A549 (cell line): ENCODE measurements at regions not wholly inside any gene's neighbourhood (a gene's known extent, or its start where the extent isn't known, plus 50 kb on each side); places are given as distances from the start of the nearest gene placed in this dataset.

ENCODE experiments used
- ATAC-seq, 2 experiments: fragments of 200-7000 bp in 1 of 2; fragments of >200 bp in 1 of 2; cut with Nextera tagmentation in 1 of 2; cut with Tn5 transposase in 1 of 2; 3 replicates each; pipeline versions ENCODE4 v1.8.0 to v1.9.1; 2018 to 2020; ENCODE audit warnings: mild to moderate bottlenecking in 1 of 2, moderate library complexity in 1 of 2
- CTCF ChIA-PET: fragments of 300-600 bp; sonication (Branson Sonifier 250); formaldehyde crosslinking; extraction: SDS; loops from one replicate; lab custom pipeline; 2021; ENCODE audit warnings: antibody characterized with exemption, inconsistent platforms; lab: Yijun Ruan, JAX
- POLR2A ChIA-PET: fragments of 350-600 bp; formaldehyde crosslinking; extraction: SDS; loops from one replicate; lab custom pipeline; 2021; ENCODE audit warnings: antibody characterized with exemption, inconsistent platforms; lab: Yijun Ruan, JAX
- DNase-seq, 2 experiments: peaks; one replicate each; pipeline versions ENCODE4 v3.0.0 to v3.0.0-alpha.2; 2011 to 2016; ENCODE audit warnings: low read depth in 1 of 2, low spot score in 1 of 2
- FAIRE-seq: peaks from 2 replicates; lab custom pipeline; 2011; peaks lifted over from hg19 to GRCh38; lab: Jason Lieb, UNC
- H3K27ac ChIP-seq, 2 experiments: fragments of >200 bp; sonication (Bioruptor Twin); formaldehyde crosslinking; 3 replicates each; pipeline ENCODE4 v1.5.1; 2016 to 2017
- H3K4me1 ChIP-seq: fragments of >200 bp; sonication (Bioruptor Twin); formaldehyde crosslinking; 3 replicates; pipeline ENCODE4 v1.6.1; 2016
- H3K4me2 ChIP-seq: fragments of >200 bp; sonication (Bioruptor Twin); formaldehyde crosslinking; 3 replicates; pipeline ENCODE4 v1.6.1; 2016
- H3K4me3 ChIP-seq: fragments of >200 bp; sonication (Bioruptor Twin); formaldehyde crosslinking; 3 replicates; pipeline ENCODE4 v1.5.1; 2016
- H3K9me3 ChIP-seq: fragments of >200 bp; sonication (Bioruptor Twin); formaldehyde crosslinking; 3 replicates; pipeline ENCODE4 v1.6.1; 2016
- CEBPB ChIP-seq, 2 experiments: fragments of >200 bp in 1 of 2; sonication (Bioruptor Twin) in 1 of 2; formaldehyde crosslinking in 1 of 2; IDR thresholded peaks; 2 replicates each; pipeline ENCODE4 v1.6.1; 2012 to 2016
- CHD2 ChIP-seq: fragments of 150-350 bp; IDR thresholded peaks from 2 replicates; pipeline ENCODE4 v1.6.1; 2014; ENCODE audit warnings: low read length; ENCODE audit not compliant: partially characterized antibody
- CHD4 ChIP-seq: fragments of 200-600 bp; sonication (generic); IDR thresholded peaks from 2 replicates; pipeline ENCODE4 v1.6.1; 2016; ENCODE audit warnings: antibody characterized with exemption, mild to moderate bottlenecking, borderline replicate concordance
- EHMT2 ChIP-seq: fragments of 200-600 bp; sonication (generic); IDR thresholded peaks from 2 replicates; pipeline ENCODE4 v1.6.1; 2016; ENCODE audit warnings: antibody characterized with exemption, low read depth, mild to moderate bottlenecking, moderate library complexity
- EP300 ChIP-seq, 2 experiments: fragments of >200 bp; sonication (Bioruptor Twin); formaldehyde crosslinking; IDR thresholded peaks; 2 replicates in 1 of 2; 3 replicates in 1 of 2; pipeline ENCODE4 v1.6.1; 2016 to 2017
- ESRRA ChIP-seq: fragments of 150-350 bp; IDR thresholded peaks from 2 replicates; pipeline ENCODE4 v1.6.1; 2014; ENCODE audit warnings: mild to moderate bottlenecking, low read length, borderline replicate concordance
- GATA3 ChIP-seq: IDR thresholded peaks from 2 replicates; pipeline ENCODE4 v1.6.1; 2012; ENCODE audit warnings: borderline replicate concordance
- HMGXB4 ChIP-seq: fragments of 250-450 bp; sonication (Bioruptor Pico); IDR thresholded peaks from 2 replicates; pipeline ENCODE4 v1.5.0; 2021; ENCODE audit warnings: mild to moderate bottlenecking, moderate library complexity, borderline replicate concordance
- HOXA7 ChIP-seq: fragments of 250-450 bp; sonication (Bioruptor Pico); IDR thresholded peaks from 2 replicates; pipeline ENCODE4 v1.5.0; 2020; ENCODE audit warnings: mild to moderate bottlenecking, moderate library complexity
- HOXB5 ChIP-seq: fragments of 250-450 bp; sonication (Bioruptor Pico); IDR thresholded peaks from 2 replicates; pipeline ENCODE4 v1.5.0; 2020; ENCODE audit warnings: mild to moderate bottlenecking, moderate library complexity
- KDM5A ChIP-seq: fragments of 200-600 bp; sonication (generic); IDR thresholded peaks from 2 replicates; pipeline ENCODE4 v1.6.1; 2016; ENCODE audit warnings: antibody characterized with exemption, mild to moderate bottlenecking
- MAFK ChIP-seq: fragments of 450-650 bp; IDR thresholded peaks from 2 replicates; pipeline ENCODE4 v1.6.1; 2014; ENCODE audit not compliant: partially characterized antibody
- MYC ChIP-seq: IDR thresholded peaks from 2 replicates; pipeline ENCODE4 v1.6.1; 2012; ENCODE audit warnings: mild to moderate bottlenecking, inconsistent platforms, low read length, improper control_type of control experiment, borderline replicate concordance
- NR3C1 ChIP-seq: fragments of >200 bp; sonication (Bioruptor Twin); formaldehyde crosslinking; IDR thresholded peaks from 3 replicates; pipeline ENCODE4 v1.6.1; 2017
- PBX3 ChIP-seq: IDR thresholded peaks from 2 replicates; pipeline ENCODE4 v1.6.1; 2012
- RAD21 ChIP-seq, 2 experiments: fragments of >200 bp in 1 of 2; sonication (Bioruptor Twin) in 1 of 2; formaldehyde crosslinking in 1 of 2; IDR thresholded peaks in 1 of 2; conservative IDR thresholded peaks in 1 of 2; 2 replicates in 1 of 2; 3 replicates in 1 of 2; pipeline ENCODE4 v1.6.1; 2012 to 2018; ENCODE audit warnings: inconsistent platforms in 1 of 2
- RCOR1 ChIP-seq: fragments of 150-350 bp; IDR thresholded peaks from 2 replicates; pipeline ENCODE4 v1.6.1; 2014; ENCODE audit warnings: antibody characterized with exemption, low read length, low read depth
- RFX5 ChIP-seq: fragments of 450-650 bp; IDR thresholded peaks from 2 replicates; pipeline ENCODE4 v1.7.1; 2014; ENCODE audit warnings: antibody characterized with exemption, mild to moderate bottlenecking, moderate library complexity
- RNF2 ChIP-seq: fragments of 200-600 bp; sonication (generic); IDR thresholded peaks from 2 replicates; pipeline ENCODE4 v1.6.1; 2016; ENCODE audit warnings: low read depth, mild to moderate bottlenecking, antibody characterized with exemption, moderate library complexity, borderline replicate concordance
- SREBF2 ChIP-seq: fragments of 450-650 bp; IDR thresholded peaks from 2 replicates; pipeline ENCODE4 v1.6.1; 2014; ENCODE audit warnings: mild to moderate bottlenecking, moderate library complexity
- TP53 ChIP-seq: fragments of 250-450 bp; sonication (Bioruptor Pico); IDR thresholded peaks from 2 replicates; pipeline ENCODE4 v1.5.0; 2021; ENCODE audit warnings: mild to moderate bottlenecking, moderate library complexity
- ZNF302 ChIP-seq: fragments of 250-450 bp; sonication (Bioruptor Pico); IDR thresholded peaks from 2 replicates; pipeline ENCODE4 v1.9.0; 2021; ENCODE audit warnings: inconsistent platforms, mild to moderate bottlenecking, moderate library complexity
- WGBS: methylation state at CpG from one replicate; pipeline ENCODE4 v1.1.6; 2017; ENCODE audit errors: missing lambda C conversion rate; 5-methylcytosine and 5-hydroxymethylcytosine counted together
- TF ChIP-seq, protein P1 (sequence below): fragments of >200 bp; sonication (Bioruptor Twin); formaldehyde crosslinking; IDR thresholded peaks from 3 replicates; pipeline ENCODE4 v1.5.1; 2016
- TF ChIP-seq, protein P2 (sequence below): fragments of 150-350 bp; IDR thresholded peaks from 2 replicates; pipeline ENCODE4 v1.6.1; 2014; ENCODE audit warnings: low read depth, mild to moderate bottlenecking, low read length

GRCh38 chr12:20183563-20183962 lies 184.8 kb upstream of the PDE3A start:
- Histone ChIP-seq H3K4me3 (no peak overlapping the region), H3K27ac (no peak overlapping the region), H3K9me3 (no peaks in the 10 kb centered on the region), H3K4me2 (no peak overlapping the region), H3K4me1 (no peaks in the 10 kb centered on the region)
- POLR2A ChIA-PET, result no interaction called here
- peak in 1 of 2 experiments; percentile 16 for DNase-seq
- no peak for ATAC-seq
- TF ChIP-seq HOXA7 (CRISPR knock-in tag) (no peak), RAD21 (conservative IDR thresholded peaks at IDR 0.05 in 1 of 2, IDR thresholded peaks at IDR 0.05 in 1 of 2) (no peak), NR3C1 (no peak), RCOR1 (no peak), KDM5A (no peak), ZNF302 (no peak), SREBF2 (no peak), EHMT2 (no peak), CEBPB (IDR thresholded peaks at IDR 0.05) (no peak), HMGXB4 (CRISPR knock-in tag) (no peak), EP300 (IDR thresholded peaks at IDR 0.05) (no peak), PBX3 (no peak), GATA3 (no peak), ESRRA (no peak), HOXB5 (no peak)
- no peak for FAIRE-seq
- 33% methylated on average over 1 of the region's 1 CpG for WGBS
- CTCF ChIA-PET, result no interaction called here

- FAIRE-seq, result no peak
- no peaks in the 10 kb centered on the region for H3K4me1 ChIP-seq
- ChIA-PET CTCF (no interaction called here), POLR2A (no interaction called here)
- H3K4me3 ChIP-seq, result no peak overlapping the region
- no peak for TF ChIP-seq MYC
- TF ChIP-seq RFX5, result no peak
- TF ChIP-seq CHD4, result no peak
- no peak for TF ChIP-seq MAFK
- no peak for TF ChIP-seq RNF2
- TF ChIP-seq HOXB5, result no peak
- TF ChIP-seq RAD21 (conservative IDR thresholded peaks at IDR 0.05 in 1 of 2, IDR thresholded peaks at IDR 0.05 in 1 of 2), result no peak
- TF ChIP-seq CEBPB (IDR thresholded peaks at IDR 0.05), result no peak
- TF ChIP-seq CHD2, result no peak
- no peak for TF ChIP-seq TP53 (CRISPR knock-in tag)
- TF ChIP-seq NR3C1, result no peak
- TF ChIP-seq, protein P1, sequence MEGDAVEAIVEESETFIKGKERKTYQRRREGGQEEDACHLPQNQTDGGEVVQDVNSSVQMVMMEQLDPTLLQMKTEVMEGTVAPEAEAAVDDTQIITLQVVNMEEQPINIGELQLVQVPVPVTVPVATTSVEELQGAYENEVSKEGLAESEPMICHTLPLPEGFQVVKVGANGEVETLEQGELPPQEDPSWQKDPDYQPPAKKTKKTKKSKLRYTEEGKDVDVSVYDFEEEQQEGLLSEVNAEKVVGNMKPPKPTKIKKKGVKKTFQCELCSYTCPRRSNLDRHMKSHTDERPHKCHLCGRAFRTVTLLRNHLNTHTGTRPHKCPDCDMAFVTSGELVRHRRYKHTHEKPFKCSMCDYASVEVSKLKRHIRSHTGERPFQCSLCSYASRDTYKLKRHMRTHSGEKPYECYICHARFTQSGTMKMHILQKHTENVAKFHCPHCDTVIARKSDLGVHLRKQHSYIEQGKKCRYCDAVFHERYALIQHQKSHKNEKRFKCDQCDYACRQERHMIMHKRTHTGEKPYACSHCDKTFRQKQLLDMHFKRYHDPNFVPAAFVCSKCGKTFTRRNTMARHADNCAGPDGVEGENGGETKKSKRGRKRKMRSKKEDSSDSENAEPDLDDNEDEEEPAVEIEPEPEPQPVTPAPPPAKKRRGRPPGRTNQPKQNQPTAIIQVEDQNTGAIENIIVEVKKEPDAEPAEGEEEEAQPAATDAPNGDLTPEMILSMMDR, result no peak
- TF ChIP-seq, protein P2, sequence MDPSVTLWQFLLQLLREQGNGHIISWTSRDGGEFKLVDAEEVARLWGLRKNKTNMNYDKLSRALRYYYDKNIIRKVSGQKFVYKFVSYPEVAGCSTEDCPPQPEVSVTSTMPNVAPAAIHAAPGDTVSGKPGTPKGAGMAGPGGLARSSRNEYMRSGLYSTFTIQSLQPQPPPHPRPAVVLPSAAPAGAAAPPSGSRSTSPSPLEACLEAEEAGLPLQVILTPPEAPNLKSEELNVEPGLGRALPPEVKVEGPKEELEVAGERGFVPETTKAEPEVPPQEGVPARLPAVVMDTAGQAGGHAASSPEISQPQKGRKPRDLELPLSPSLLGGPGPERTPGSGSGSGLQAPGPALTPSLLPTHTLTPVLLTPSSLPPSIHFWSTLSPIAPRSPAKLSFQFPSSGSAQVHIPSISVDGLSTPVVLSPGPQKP, result no peak
- no peak for TF ChIP-seq EP300 (IDR thresholded peaks at IDR 0.05)
- H3K4me2 ChIP-seq, result no peak overlapping the region
- no peak for ATAC-seq
- 62% methylated on average over 4 of the region's 4 CpGs for WGBS
- no peaks in the 10 kb centered on the region for H3K9me3 ChIP-seq
- no peak for DNase-seq
- no peak overlapping the region for H3K27ac ChIP-seq
Measured at GRCh38 chr12:20184514-20184913, 183.8 kb upstream of the PDE3A start.
